ENCODE measurements at regions not wholly inside any gene's neighbourhood (a gene's known extent, or its start where the extent isn't known, plus 50 kb on each side); places are given as distances from the start of the nearest gene placed in this dataset.
A peak's percentile ranks its signal among the peaks of the same experiment; 100 is the strongest.

- no peak for DNase-seq
Measured at GRCh38 chr5:168192120-168192519, 99.3 kb upstream of the WWC1 start.

GRCh38 chr5:168193493-168194250 lies 97.8 kb upstream of the WWC1 start:
- DNase-seq: no peak

- DNase-seq: no peak
Measured at GRCh38 chr5:168195110-168195509, 96.3 kb upstream of the WWC1 start.

GRCh38 chr5:168198359-168198758 lies 93.1 kb upstream of the WWC1 start:
- no peak for DNase-seq

- no peak for DNase-seq
Measured at GRCh38 chr5:168202996-168203395, 88.4 kb upstream of the WWC1 start.

- no peak for DNase-seq
Measured at GRCh38 chr5:168204165-168204564, 87.3 kb upstream of the WWC1 start.

- DNase-seq: no peak
Measured at GRCh38 chr5:168207450-168208029, 83.9 kb upstream of the WWC1 start.

GRCh38 chr5:168209244-168209995 lies 82.0 kb upstream of the WWC1 start:
- no peak for DNase-seq

GRCh38 chr5:168209997-168210396 lies 81.4 kb upstream of the WWC1 start:
- no peak for DNase-seq

GRCh38 chr5:168211245-168211644 lies 80.2 kb upstream of the WWC1 start:
- no peak for DNase-seq

- DNase-seq: no peak
Measured at GRCh38 chr5:168211936-168212335, 79.5 kb upstream of the WWC1 start.

GRCh38 chr5:168214071-168214470 lies 77.4 kb upstream of the WWC1 start:
- DNase-seq: no peak

GRCh38 chr5:168214886-168215285 lies 76.6 kb upstream of the WWC1 start:
- no peak for DNase-seq

GRCh38 chr5:168215646-168216045 lies 75.8 kb upstream of the WWC1 start:
- no peak for DNase-seq

- DNase-seq: no peak
Measured at GRCh38 chr5:168216989-168217388, 74.5 kb upstream of the WWC1 start.

- no peak for DNase-seq
Measured at GRCh38 chr5:168217497-168217896, 73.9 kb upstream of the WWC1 start.

- no peak for DNase-seq
Measured at GRCh38 chr5:168218746-168219145, 72.7 kb upstream of the WWC1 start.

- DNase-seq: peak; percentile 40
Measured at GRCh38 chr5:168219515-168220410, 71.7 kb upstream of the WWC1 start.

- DNase-seq: no peak
Measured at GRCh38 chr5:168224085-168224484, 67.4 kb upstream of the WWC1 start.

GRCh38 chr5:168226012-168226411 lies 65.4 kb upstream of the WWC1 start:
- DNase-seq: no peak

- DNase-seq: peak; percentile 7
Measured at GRCh38 chr5:168227001-168227400, 64.4 kb upstream of the WWC1 start.

- no peak for DNase-seq
Measured at GRCh38 chr5:168227973-168228615, 63.4 kb upstream of the WWC1 start.

GRCh38 chr5:168228668-168229067 lies 62.8 kb upstream of the WWC1 start:
- no peak for DNase-seq

Data from activated CD4-positive, alpha-beta T cell treated with anti-CD3 and anti-CD28 coated beads for 48 hours (primary cell).